Upper lobe of left lung (tissue), 4 donors: ENCODE measurements at regions not wholly inside any gene's neighbourhood (a gene's known extent, or its start where the extent isn't known, plus 50 kb on each side); places are given as distances from the start of the nearest gene placed in this dataset.

Source experiments
- EP300 ChIP-seq, 4 donors: sonication (generic); formaldehyde crosslinking; IDR thresholded peaks; one replicate each; pipeline ENCODE4 v1.5.1; 2017; ENCODE audit warnings: antibody characterized with exemption in 4 of 4, control low read depth in 2 of 4
- POLR2A ChIP-seq, 4 donors: fragments of 450-650 bp; IDR thresholded peaks; one replicate each; pipeline ENCODE4 v1.5.1; 2016 to 2017; ENCODE audit warnings: antibody characterized with exemption in 4 of 4, mild to moderate bottlenecking in 2 of 4
- TF ChIP-seq, protein P1 (sequence below), 6 experiments: fragments of 450-650 bp in 4 of 6; fragments of 200-600 bp in 2 of 6; sonication (generic) in 2 of 6; IDR thresholded peaks; one replicate each; pipeline ENCODE4 v1.5.1; 2016 to 2019; ENCODE audit warnings: antibody characterized with exemption in 6 of 6

DNA sequence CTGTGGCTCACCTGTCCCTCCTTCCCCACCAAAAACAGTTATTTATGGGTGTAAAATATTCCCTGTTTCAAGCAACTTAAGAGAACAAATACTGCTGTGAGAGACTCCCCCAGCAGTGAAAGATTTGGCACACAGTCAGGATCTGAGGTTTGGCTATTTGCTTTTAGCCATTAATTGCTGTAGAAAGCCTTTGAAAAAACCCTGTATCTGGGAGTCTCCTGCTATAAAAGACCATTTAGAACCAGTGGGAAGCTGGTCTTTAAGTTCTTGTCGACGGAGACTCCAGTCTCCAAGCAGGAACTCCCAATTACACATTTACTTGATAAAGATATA is 55.1 kb upstream of the PCSK6 start:
- TF ChIP-seq POLR2A (IDR thresholded peaks at IDR 0.05) (no peak), EP300 (IDR thresholded peaks at IDR 0.05) (no peak)
- TF ChIP-seq, protein P1, sequence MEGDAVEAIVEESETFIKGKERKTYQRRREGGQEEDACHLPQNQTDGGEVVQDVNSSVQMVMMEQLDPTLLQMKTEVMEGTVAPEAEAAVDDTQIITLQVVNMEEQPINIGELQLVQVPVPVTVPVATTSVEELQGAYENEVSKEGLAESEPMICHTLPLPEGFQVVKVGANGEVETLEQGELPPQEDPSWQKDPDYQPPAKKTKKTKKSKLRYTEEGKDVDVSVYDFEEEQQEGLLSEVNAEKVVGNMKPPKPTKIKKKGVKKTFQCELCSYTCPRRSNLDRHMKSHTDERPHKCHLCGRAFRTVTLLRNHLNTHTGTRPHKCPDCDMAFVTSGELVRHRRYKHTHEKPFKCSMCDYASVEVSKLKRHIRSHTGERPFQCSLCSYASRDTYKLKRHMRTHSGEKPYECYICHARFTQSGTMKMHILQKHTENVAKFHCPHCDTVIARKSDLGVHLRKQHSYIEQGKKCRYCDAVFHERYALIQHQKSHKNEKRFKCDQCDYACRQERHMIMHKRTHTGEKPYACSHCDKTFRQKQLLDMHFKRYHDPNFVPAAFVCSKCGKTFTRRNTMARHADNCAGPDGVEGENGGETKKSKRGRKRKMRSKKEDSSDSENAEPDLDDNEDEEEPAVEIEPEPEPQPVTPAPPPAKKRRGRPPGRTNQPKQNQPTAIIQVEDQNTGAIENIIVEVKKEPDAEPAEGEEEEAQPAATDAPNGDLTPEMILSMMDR (IDR thresholded peaks at IDR 0.05) = no peak
